GM23248 (cell line): ENCODE measurements at regions not wholly inside any gene's neighbourhood (a gene's known extent, or its start where the extent isn't known, plus 50 kb on each side); places are given as distances from the start of the nearest gene placed in this dataset.

Experiments used
- DNase-seq: peaks from one replicate; pipeline ENCODE4 v3.0.0-alpha.2; 2015
- H2AFZ ChIP-seq: fragments of 200-600 bp; sonication (generic); 2 replicates; pipeline ENCODE4 v1.6.1; 2016; ENCODE audit warnings: antibody characterized with exemption
- H3F3A ChIP-seq: fragments of 200-600 bp; sonication (generic); 2 replicates; pipeline ENCODE4 v1.6.1; 2016; ENCODE audit warnings: mild to moderate bottlenecking, antibody characterized with exemption, mixed run types; ENCODE audit not compliant: insufficient read depth
- H3K27ac ChIP-seq: fragments of 200-600 bp; sonication (generic); 2 replicates; pipeline ENCODE4 v1.5.1; 2016; ENCODE audit warnings: mild to moderate bottlenecking
- H3K27me3 ChIP-seq: fragments of 200-600 bp; sonication (generic); replicated peaks from 2 replicates; pipeline ENCODE4 v1.6.1; 2016; ENCODE audit warnings: mild to moderate bottlenecking; ENCODE audit not compliant: insufficient read depth
- H3K36me3 ChIP-seq: fragments of 200-600 bp; sonication (generic); 2 replicates; pipeline ENCODE4 v1.6.1; 2016; ENCODE audit warnings: low read depth, mild to moderate bottlenecking
- H3K4me1 ChIP-seq: fragments of 200-600 bp; sonication (generic); 2 replicates; pipeline ENCODE4 v1.6.1; 2016; ENCODE audit warnings: mild to moderate bottlenecking; ENCODE audit not compliant: insufficient read depth
- H3K4me2 ChIP-seq: fragments of 200-600 bp; sonication (generic); one replicate; pipeline ENCODE4 v1.6.1; 2016; ENCODE audit warnings: mild to moderate bottlenecking; ENCODE audit not compliant: unreplicated experiment
- H3K4me3 ChIP-seq: fragments of 200-600 bp; sonication (generic); 2 replicates; pipeline ENCODE4 v1.5.1; 2016; ENCODE audit warnings: mild to moderate bottlenecking
- H3K79me2 ChIP-seq: fragments of 200-600 bp; sonication (generic); 2 replicates; pipeline ENCODE4 v1.6.1; 2016; ENCODE audit warnings: mild to moderate bottlenecking; ENCODE audit not compliant: insufficient read depth
- H3K9ac ChIP-seq: fragments of 200-600 bp; sonication (generic); 2 replicates; pipeline ENCODE4 v1.6.1; 2016; ENCODE audit warnings: mild to moderate bottlenecking
- H3K9me2 ChIP-seq: fragments of 200-600 bp; sonication (generic); 2 replicates; pipeline ENCODE4 v1.6.1; 2016; ENCODE audit warnings: mixed run types, mild to moderate bottlenecking, moderate library complexity; ENCODE audit not compliant: insufficient read depth
- H3K9me3 ChIP-seq: fragments of 200-600 bp; sonication (generic); one replicate; pipeline ENCODE4 v1.6.1; 2017; ENCODE audit warnings: low read depth
- H4K20me1 ChIP-seq: fragments of 200-600 bp; sonication (generic); 2 replicates; pipeline ENCODE4 v1.6.0; 2016; ENCODE audit not compliant: insufficient read depth
- EZH2 ChIP-seq: fragments of 200-600 bp; sonication (generic); IDR thresholded peaks from 2 replicates; pipeline ENCODE4 v1.6.1; 2018; ENCODE audit warnings: antibody characterized with exemption, mild to moderate bottlenecking; ENCODE audit not compliant: insufficient read depth, poor library complexity, severe bottlenecking
- EZH2phosphoT487 ChIP-seq: fragments of 200-600 bp; sonication (generic); IDR thresholded peaks from 2 replicates; pipeline ENCODE4 v1.6.1; 2018; ENCODE audit warnings: antibody characterized with exemption, moderate library complexity, mild to moderate bottlenecking, low read depth; ENCODE audit not compliant: insufficient read depth
- WGBS, 2 experiments: methylation state at CpG; one replicate each; pipeline ENCODE4 v1.1.6; 2015 to 2017; ENCODE audit warnings: low lambda C conversion rate in 2 of 2, low coverage in 1 of 2; ENCODE audit errors: missing lambda C conversion rate in 2 of 2; 5-methylcytosine and 5-hydroxymethylcytosine counted together
- in situ Hi-C: fragments of 300-500 bp; cut with MboI; formaldehyde crosslinking; loops from 2 replicates; pipeline ENCODE4 v1.15.0; 2020

GRCh38 chr11:96461871-96462270, 72.1 kb downstream of the JRKL start:
- H3K27ac ChIP-seq: no peak overlapping the region
- H3K4me3 ChIP-seq: no peak overlapping the region
- H3F3A ChIP-seq: no peaks in the 10 kb centered on the region
- H3K9me3 ChIP-seq: no peaks in the 10 kb centered on the region
- H3K27me3 ChIP-seq: peaks cover 38% of the 10 kb centered on the region
- no peaks in the 10 kb centered on the region for H3K36me3 ChIP-seq
- no peaks in the 10 kb centered on the region for H3K4me1 ChIP-seq
- TF ChIP-seq EZH2 (no peak), EZH2phosphoT487 (no peak)
- no peaks in the 10 kb centered on the region for H3K9me2 ChIP-seq
- H3K4me2 ChIP-seq: no peak overlapping the region
- H3K79me2 ChIP-seq: no peaks in the 10 kb centered on the region
- no peak for DNase-seq
- 2% methylated on average over 2 of the region's 2 CpGs for WGBS, 2 experiments
- no peak overlapping the region for H2AFZ ChIP-seq
- H4K20me1 ChIP-seq: no peaks in the 10 kb centered on the region
- H3K9ac ChIP-seq: no peak overlapping the region
- in situ Hi-C loops: no loop called here

GRCh38 chr11:96464700-96465307, 75.0 kb downstream of the JRKL start:
- Histone ChIP-seq H3K9me3 (no peaks in the 10 kb centered on the region), H3K36me3 (no peaks in the 10 kb centered on the region), H3K79me2 (no peaks in the 10 kb centered on the region), H3K4me3 (peak overlapping the region; percentile 64), H3K27me3 (peaks cover 20% of the 10 kb centered on the region), H3K27ac (no peak overlapping the region), H3K9me2 (no peaks in the 10 kb centered on the region), H2AFZ (peak overlapping the region; percentile 77), H3F3A (no peaks in the 10 kb centered on the region), H3K4me2 (peak overlapping the region; percentile 83), H4K20me1 (no peaks in the 10 kb centered on the region), H3K4me1 (no peaks in the 10 kb centered on the region), H3K9ac (no peak overlapping the region)
- in situ Hi-C loops: no loop called here
- WGBS, 2 experiments: 4 to 7% methylated on average over 7 of the region's 7 CpGs
- peak; percentile 83 for DNase-seq
- TF ChIP-seq EZH2phosphoT487: no peak
- no peak for TF ChIP-seq EZH2

GRCh38 chr11:96465512-96465911, 75.7 kb downstream of the JRKL start:
- Histone ChIP-seq H3K79me2 (no peaks in the 10 kb centered on the region), H3F3A (no peaks in the 10 kb centered on the region), H3K9me2 (no peaks in the 10 kb centered on the region), H3K4me1 (no peaks in the 10 kb centered on the region), H3K9me3 (no peaks in the 10 kb centered on the region), H3K27ac (no peak overlapping the region), H3K4me3 (no peak overlapping the region), H3K4me2 (no peak overlapping the region), H3K27me3 (peaks cover 15% of the 10 kb centered on the region), H2AFZ (no peak overlapping the region), H3K36me3 (no peaks in the 10 kb centered on the region), H3K9ac (no peak overlapping the region), H4K20me1 (no peaks in the 10 kb centered on the region)
- no peak for TF ChIP-seq EZH2phosphoT487
- 15 to 22% methylated on average over 3 of the region's 3 CpGs for WGBS, 2 experiments
- DNase-seq: no peak
- in situ Hi-C loops: no loop called here

- in situ Hi-C loops: no loop called here
Observed at GRCh38 chr11:96466607-96467006, 76.8 kb downstream of the JRKL start.

GRCh38 chr11:96469776-96470175, 80.0 kb downstream of the JRKL start:
- no peaks in the 10 kb centered on the region for H3K9me2 ChIP-seq
- no peak overlapping the region for H3K27ac ChIP-seq
- no peak overlapping the region for H3K4me2 ChIP-seq
- H2AFZ ChIP-seq: no peak overlapping the region
- no peaks in the 10 kb centered on the region for H3K4me1 ChIP-seq
- H3F3A ChIP-seq: no peaks in the 10 kb centered on the region
- no peak overlapping the region for H3K4me3 ChIP-seq
- H3K27me3 ChIP-seq: no peaks in the 10 kb centered on the region
- no peak for DNase-seq
- no peaks in the 10 kb centered on the region for H4K20me1 ChIP-seq
- 14 to 21% methylated on average over 3 of the region's 3 CpGs for WGBS, 2 experiments
- H3K36me3 ChIP-seq: no peaks in the 10 kb centered on the region
- TF ChIP-seq EZH2phosphoT487 (no peak), EZH2 (no peak)
- no peaks in the 10 kb centered on the region for H3K9me3 ChIP-seq
- in situ Hi-C loops: no loop called here
- H3K9ac ChIP-seq: no peak overlapping the region
- H3K79me2 ChIP-seq: no peaks in the 10 kb centered on the region

More at GRCh38 chr11:96466607-96467006, 76.8 kb downstream of the JRKL start:
- H3K9ac ChIP-seq: no peak overlapping the region
- TF ChIP-seq EZH2 (no peak), EZH2phosphoT487 (no peak)
- no peaks in the 10 kb centered on the region for H3K9me2 ChIP-seq
- DNase-seq: no peak
- no peak overlapping the region for H3K27ac ChIP-seq
- H3F3A ChIP-seq: no peaks in the 10 kb centered on the region
- WGBS, 2 experiments: 93 to 96% methylated on average over 2 of the region's 2 CpGs
- no peak overlapping the region for H2AFZ ChIP-seq
- H3K36me3 ChIP-seq: no peaks in the 10 kb centered on the region
- H4K20me1 ChIP-seq: no peaks in the 10 kb centered on the region
- H3K27me3 ChIP-seq: peaks cover 10% of the 10 kb centered on the region; the same call in 1 of the 2 replicates
- H3K4me2 ChIP-seq: no peak overlapping the region
- H3K79me2 ChIP-seq: no peaks in the 10 kb centered on the region
- no peaks in the 10 kb centered on the region for H3K4me1 ChIP-seq
- H3K4me3 ChIP-seq: no peak overlapping the region
- H3K9me3 ChIP-seq: no peaks in the 10 kb centered on the region
